ENCODE measurements at regions not wholly inside any gene's neighbourhood (a gene's known extent, or its start where the extent isn't known, plus 50 kb on each side); places are given as distances from the start of the nearest gene placed in this dataset.

DNA sequence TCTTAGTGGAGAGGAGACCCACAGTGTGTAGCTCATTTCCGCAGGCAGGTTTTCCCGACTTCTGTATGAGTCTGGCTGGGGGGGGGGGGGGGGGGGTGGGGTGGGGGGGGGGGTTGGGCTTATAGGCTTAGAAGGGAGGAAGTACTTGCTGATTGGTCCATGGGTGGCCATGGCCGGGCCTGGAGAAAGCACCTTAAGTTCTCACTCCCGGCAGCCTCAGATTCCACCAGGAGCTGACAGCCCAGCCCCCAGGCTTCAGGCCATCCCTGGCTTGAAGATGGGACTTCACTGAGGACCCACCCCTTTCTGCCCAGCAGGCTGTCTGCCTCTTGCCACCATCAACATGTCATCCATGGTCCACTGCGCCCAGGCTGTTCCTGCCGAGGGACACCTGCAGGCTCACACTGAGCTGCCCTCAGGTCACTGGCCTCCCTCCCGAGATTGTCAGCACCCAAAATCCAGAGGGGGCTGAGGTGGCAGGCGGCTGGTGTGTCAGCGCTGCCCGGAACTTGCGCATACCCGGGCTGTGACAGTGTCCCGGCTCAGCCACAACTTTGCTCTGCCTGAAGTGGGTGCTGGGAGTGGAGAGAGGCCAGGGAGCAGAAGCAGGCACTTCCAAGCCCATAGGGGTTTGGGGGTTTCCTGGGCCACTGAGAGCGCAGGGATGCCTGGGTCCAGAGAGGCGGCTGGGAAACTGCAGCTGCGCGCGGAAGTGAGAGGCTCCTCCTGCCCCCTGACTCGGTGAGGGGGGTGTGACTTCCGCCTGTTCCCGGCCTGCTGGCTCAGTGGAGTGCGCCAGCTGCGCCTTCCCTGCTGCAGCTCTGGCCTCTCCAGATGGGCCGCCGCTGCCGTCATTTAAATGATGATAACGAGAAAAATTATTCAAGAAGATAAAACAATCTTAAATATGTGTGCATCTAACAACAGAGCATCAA lies 256.1 kb downstream of the RPRM start:
- TF ChIP-seq, protein P1, sequence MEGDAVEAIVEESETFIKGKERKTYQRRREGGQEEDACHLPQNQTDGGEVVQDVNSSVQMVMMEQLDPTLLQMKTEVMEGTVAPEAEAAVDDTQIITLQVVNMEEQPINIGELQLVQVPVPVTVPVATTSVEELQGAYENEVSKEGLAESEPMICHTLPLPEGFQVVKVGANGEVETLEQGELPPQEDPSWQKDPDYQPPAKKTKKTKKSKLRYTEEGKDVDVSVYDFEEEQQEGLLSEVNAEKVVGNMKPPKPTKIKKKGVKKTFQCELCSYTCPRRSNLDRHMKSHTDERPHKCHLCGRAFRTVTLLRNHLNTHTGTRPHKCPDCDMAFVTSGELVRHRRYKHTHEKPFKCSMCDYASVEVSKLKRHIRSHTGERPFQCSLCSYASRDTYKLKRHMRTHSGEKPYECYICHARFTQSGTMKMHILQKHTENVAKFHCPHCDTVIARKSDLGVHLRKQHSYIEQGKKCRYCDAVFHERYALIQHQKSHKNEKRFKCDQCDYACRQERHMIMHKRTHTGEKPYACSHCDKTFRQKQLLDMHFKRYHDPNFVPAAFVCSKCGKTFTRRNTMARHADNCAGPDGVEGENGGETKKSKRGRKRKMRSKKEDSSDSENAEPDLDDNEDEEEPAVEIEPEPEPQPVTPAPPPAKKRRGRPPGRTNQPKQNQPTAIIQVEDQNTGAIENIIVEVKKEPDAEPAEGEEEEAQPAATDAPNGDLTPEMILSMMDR (IDR thresholded peaks at IDR 0.05; ENCODE audit: borderline replicate concordance, extremely low read depth, low read length, poor library complexity, severe bottlenecking) = no peak
- TF ChIP-seq EZH2 (IDR thresholded peaks at IDR 0.05; ENCODE audit: borderline replicate concordance, low read depth, low read length, severe bottlenecking) = no peak

Measured in DND-41 (cell line).